ENCODE measurements at regions not wholly inside any gene's neighbourhood (a gene's known extent, or its start where the extent isn't known, plus 50 kb on each side); places are given as distances from the start of the nearest gene placed in this dataset.

GRCh38 chrX:39337451-39337850 is 536.2 kb downstream of the MID1IP1 start:
- H3K9me3 ChIP-seq: no peaks in the 10 kb centered on the region
- no peak for TF ChIP-seq CTCF (IDR thresholded peaks at IDR 0.05)
- TF ChIP-seq POLR2A (IDR thresholded peaks at IDR 0.05): no peak
- peak overlapping the region in 1 of 4 donors; percentile 50 for H3K27ac ChIP-seq
- H3K36me3 ChIP-seq (replicated peaks in 1 of 2; ENCODE audit: insufficient read depth in 1 of 2, low read depth in 2 of 2): no peaks in the 10 kb centered on the region
- ATAC-seq (no peak), DNase-seq (no peak)
- 41 to 55% methylated on average over 3 to 4 of the region's 5 CpGs for WGBS, 2 donors
- H3K27me3 ChIP-seq: no peaks in the 10 kb centered on the region
- intact Hi-C loops (cut with DNase I): no loop called here
- H3K4me1 ChIP-seq: no peaks in the 10 kb centered on the region
- H3K4me3 ChIP-seq: no peak overlapping the region

- H3K36me3 ChIP-seq (replicated peaks in 1 of 2; ENCODE audit: insufficient read depth in 1 of 2, low read depth in 2 of 2): no peaks in the 10 kb centered on the region
- intact Hi-C loops (cut with DNase I): no loop called here
- H3K27me3 ChIP-seq: no peaks in the 10 kb centered on the region
- no peak for TF ChIP-seq CTCF (IDR thresholded peaks at IDR 0.05)
- no peak for TF ChIP-seq POLR2A (IDR thresholded peaks at IDR 0.05)
- DNase-seq (no peak), ATAC-seq (no peak)
- 96 to 97% methylated on average over 2 of the region's 2 CpGs for WGBS, 2 donors
- H3K4me1 ChIP-seq: no peaks in the 10 kb centered on the region
- H3K9me3 ChIP-seq: no peaks in the 10 kb centered on the region
- H3K4me3 ChIP-seq: no peak overlapping the region
- no peak overlapping the region for H3K27ac ChIP-seq
Measured at GRCh38 chrX:39338583-39338982, 537.3 kb downstream of the MID1IP1 start.

DNA sequence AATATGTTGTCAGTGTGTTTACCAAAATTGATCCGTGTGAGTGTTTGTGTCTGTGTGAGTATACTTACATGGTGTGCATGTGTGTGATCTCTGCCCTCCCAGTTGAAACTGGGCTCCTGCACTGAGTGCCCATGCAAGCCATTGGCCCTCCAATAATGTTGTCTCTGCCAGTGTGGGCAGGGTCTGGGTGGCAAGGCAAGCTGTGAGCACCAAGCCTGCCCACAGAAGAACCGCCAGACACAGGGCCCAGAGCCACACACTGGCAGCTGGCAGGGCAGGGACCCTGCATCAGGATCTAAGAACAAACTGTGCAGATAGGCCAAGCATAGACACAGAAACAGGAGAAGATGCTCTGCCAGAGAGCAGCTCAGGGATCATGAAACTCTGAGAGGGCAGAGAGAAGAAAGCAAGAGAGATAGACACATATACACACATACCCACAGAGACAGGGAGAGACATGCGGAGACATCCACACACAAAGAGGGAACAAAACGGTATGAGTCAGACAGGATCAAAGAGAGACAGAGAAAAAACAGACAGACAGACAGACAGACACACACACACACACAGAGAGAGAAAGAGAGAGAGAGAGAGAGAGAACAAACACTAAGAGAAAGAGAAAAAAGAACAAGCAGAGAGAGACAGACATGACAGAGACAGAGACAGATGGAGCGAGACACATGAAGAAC is 555.0 kb downstream of the MID1IP1 start:
- Histone ChIP-seq H3K4me1 (no peaks in the 10 kb centered on the region), H3K9me3 (no peaks in the 10 kb centered on the region), H3K36me3 (replicated peaks in 1 of 2; ENCODE audit: insufficient read depth in 1 of 2, low read depth in 2 of 2) (no peaks in the 10 kb centered on the region), H3K27me3 (no peaks in the 10 kb centered on the region), H3K4me3 (no peak overlapping the region), H3K27ac (no peak overlapping the region)
- intact Hi-C loops (cut with DNase I): no loop called here
- DNase-seq: no peak
- ATAC-seq: no peak
- TF ChIP-seq POLR2A (IDR thresholded peaks at IDR 0.05): no peak
- TF ChIP-seq CTCF (IDR thresholded peaks at IDR 0.05): no peak
- 58 to 90% methylated on average over 2 to 3 of the region's 5 CpGs for WGBS, 2 donors

DNA sequence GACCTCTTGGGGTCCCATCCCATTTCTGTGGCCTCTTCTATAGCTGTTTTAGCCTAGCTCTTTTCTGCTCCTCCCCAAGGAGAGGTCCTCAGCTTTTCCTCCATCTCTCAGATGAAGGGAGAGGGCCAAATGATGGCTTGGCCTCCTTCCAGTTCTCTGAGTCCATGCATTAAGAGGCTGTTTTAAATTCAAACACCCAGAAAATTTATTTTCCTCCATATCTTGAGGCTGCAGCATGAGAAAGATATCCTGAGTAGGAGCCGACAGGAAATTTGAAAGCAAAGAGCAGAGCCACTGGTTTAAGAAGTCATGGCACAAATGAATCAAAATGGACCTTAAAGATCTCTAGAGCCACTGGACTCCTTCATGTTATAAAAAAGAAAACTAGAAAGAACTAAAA is 558.8 kb downstream of the MID1IP1 start:
- DNase-seq: no peak
- 47 to 67% methylated on average over 1 of the region's 1 CpG for WGBS, 2 donors
- no peaks in the 10 kb centered on the region for H3K27me3 ChIP-seq

More for the DNA sequence above, 558.8 kb downstream of the MID1IP1 start:
- intact Hi-C loops (cut with DNase I): no loop called here
- H3K9me3 ChIP-seq: no peaks in the 10 kb centered on the region
- ATAC-seq: no peak
- H3K27ac ChIP-seq: no peak overlapping the region
- H3K4me1 ChIP-seq: no peaks in the 10 kb centered on the region
- no peaks in the 10 kb centered on the region for H3K36me3 ChIP-seq (replicated peaks in 1 of 2; ENCODE audit: insufficient read depth in 1 of 2, low read depth in 2 of 2)
- H3K4me3 ChIP-seq: no peak overlapping the region
- no peak for TF ChIP-seq POLR2A (IDR thresholded peaks at IDR 0.05)
- TF ChIP-seq CTCF (IDR thresholded peaks at IDR 0.05): no peak

Data from body of pancreas (tissue), 4 donors.